M059J (cell line): ENCODE measurements at regions not wholly inside any gene's neighbourhood (a gene's known extent, or its start where the extent isn't known, plus 50 kb on each side); places are given as distances from the start of the nearest gene placed in this dataset.
"Not testable (repeated sequence)": the region's sequence is repeated elsewhere in the genome, so short reads cannot be mapped to it uniquely, and the experiment has no call there.

Experiments
- DNase-seq: peaks from one replicate; pipeline ENCODE4 v3.0.0-alpha.2; 2012; ENCODE audit warnings: low read depth

DNA sequence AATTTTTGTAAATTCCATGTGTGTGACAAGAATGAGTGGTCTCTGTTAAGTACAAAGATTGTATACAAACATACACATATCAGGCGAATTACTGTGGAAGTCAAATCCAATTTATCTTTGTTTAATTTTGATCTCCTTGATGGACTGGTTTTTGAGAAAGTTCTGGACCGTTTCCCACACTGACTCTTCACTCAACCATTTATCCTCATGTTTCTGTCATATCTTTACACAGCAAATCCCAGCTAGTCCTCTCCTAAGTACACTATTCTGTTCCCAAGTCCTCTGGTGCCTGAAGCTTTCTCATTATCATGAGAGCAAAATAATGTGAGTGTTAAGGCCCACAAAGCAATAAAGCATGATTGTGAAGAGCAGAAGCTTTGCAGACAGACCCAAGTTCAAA lies 189.9 kb downstream of the WNT5A start:
- no peak for DNase-seq

DNA sequence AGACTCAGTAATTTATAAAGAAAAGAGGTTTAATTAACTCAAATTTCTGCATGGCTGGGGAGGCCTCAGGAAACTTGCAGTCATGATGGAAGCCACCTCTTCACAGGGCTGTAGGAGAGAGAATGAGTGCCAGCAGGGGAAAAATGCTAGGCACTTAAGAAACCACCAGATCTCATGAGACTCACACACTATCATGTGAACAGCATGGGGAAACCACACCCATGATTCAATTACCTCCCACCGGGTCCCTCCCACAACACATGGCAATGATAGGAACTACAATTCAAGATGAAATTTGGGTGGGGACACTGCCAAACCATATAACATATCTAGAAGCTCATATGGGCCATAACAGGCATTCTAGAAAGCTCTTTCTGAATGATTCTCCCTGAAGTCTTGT lies 190.3 kb downstream of the WNT5A start:
- no peak for DNase-seq

DNA sequence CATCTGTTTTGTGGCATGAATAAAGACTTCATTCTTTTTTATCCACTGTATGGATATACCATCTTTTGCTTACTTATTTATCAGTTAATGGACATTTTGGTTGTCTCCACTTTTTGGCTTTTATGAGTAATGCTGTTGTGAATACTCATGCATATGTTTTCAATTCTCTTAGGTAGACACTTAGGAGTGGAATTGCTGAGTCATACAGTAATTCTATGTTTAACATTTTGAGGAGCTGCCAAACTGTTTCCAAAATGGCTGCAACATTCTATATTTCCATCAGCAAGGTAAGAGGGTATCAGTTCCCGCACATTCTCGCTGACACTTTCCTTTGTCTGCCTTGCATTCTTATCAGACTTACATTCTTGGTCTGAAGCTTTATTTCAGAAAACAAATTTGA lies 191.1 kb downstream of the WNT5A start:
- peak; percentile 40 for DNase-seq

DNA sequence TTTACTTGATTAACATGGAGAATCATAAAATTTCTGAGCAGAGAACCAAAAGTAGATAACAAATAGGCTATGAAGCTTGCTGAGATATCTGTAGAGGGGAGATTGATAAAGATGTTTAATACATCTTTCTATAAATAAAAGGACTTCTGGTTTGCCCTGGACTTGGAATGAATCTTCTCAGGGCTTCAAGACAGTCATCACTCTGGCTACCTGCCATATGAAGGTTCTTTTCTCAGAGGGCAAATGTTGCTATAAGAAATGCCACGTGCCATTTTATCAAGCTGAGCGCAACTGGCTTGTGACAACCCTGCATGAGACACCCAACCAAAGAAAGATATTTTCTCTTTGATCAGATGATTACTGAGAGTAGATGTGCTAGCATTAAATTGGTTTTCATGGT lies 192.5 kb downstream of the WNT5A start:
- peak; percentile 25 for DNase-seq

DNA sequence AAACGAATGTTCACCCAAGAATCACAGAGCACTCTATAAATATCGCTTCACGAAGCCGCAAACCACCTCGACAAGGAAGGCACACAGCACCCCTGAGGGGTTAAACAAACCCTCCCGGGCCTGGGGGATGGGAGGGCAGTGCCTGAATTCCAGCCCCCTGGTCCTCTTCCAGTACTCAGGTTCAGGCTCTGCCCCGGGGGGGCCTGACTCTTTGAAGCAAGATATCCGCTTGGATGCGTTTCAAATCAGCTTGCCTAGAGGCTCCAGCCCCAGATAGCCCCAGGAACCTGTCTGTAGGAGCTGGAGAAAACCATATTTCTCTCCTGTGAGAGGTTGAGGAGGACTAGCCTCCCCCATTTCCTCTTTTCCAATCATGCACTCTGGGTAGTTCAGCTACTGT lies 194.7 kb downstream of the WNT5A start:
- no peak for DNase-seq

DNA sequence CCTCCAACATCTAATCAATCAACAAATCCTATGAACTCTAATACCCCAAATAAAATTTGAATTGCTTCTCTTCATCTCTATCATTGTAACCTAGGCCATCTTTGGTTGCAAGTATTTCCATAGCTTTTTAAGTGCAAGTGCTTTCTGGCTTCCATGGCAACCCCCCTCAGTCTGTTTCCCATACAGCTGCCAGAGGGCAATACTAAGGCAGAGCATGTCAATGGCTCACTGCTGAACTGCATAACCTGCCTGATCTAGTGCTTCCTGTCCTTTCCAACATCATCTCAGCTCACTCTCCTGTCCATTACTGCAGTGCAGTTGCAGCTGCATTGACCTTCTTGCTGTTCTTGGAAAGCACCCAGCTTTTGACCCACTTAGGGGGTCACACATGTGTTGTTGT lies 198.4 kb downstream of the WNT5A start:
- DNase-seq: no peak

DNA sequence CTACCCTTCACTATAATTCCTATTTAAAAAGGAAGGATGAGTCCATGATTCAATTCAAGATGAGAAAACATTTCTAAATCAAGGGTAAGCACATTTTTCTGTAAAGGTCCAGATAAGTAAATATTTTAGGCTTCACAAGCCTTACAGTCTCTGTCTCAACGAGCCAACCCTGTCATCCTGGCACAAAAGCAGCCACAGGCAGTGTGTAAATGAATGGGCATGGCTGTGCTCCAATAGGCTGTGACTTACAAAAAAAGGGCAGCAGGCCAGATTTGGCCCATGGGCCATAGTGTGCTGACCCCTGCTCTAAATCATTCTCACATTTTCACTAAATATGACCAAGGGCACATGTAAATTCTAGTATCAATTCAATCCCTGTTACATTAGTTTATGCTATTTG lies 200.4 kb downstream of the WNT5A start:
- DNase-seq: no peak

DNA sequence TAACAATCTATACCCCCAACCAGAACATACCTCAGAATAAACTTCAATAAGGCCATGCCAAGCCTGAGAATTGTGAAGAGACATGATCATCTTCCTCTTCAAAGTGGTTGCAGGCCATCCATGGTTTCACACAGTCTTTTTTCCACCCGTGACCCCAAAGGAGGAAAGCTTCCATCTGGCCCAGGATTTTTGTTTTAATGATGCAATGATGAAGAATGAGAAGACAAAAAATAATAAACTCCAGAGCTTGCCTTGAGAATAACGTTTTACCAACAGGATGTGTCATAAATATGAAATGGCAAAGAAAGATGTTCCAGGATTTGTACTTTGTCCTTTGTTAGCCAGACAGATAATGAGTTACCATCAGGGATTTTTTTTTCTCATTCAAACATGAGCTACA lies 201.9 kb downstream of the WNT5A start:
- DNase-seq: no peak

DNA sequence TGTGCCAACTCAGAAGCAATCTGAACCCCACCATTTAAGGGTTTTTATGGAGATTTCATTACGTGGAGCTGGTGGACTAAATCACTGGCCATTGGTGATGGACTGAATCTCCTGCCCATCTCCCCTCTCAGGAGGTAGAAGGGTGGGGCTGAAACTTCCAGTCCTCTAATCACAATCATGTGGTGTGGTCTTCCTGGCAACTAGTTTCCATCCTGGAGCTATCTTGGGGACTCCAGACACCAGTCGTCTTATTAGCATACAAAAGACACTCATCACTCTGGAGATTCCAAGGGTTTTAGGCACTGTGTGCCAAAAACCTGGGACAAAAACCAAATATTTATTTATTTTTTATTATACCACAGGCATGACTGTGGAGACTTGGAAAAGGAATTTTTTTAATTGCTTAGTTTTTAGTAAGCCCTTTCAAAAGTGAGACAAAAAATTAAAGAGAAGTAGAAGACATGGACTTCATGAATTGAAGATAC lies 203.6 kb downstream of the WNT5A start:
- DNase-seq: peak; percentile 38

DNA sequence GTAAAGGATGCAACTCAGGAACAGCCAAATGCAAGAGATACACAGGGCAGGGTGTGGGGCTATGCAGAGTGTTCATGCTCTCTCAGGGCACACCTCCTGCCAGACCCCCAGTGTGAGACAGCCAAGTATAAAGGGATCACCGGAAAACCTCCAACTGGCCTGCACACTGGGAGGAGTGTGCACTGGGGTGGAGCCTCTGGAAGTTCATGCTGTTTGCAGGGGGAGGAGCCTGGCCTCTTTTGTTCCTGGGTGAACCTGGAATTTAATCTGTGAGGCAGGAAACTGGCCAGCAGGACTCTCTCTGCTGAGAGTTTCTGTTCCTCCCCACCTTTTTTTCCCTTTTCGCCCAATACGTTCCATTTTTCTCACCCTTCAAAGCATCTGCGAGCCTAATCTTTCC lies 204.1 kb downstream of the WNT5A start:
- DNase-seq: peak; percentile 14

DNA sequence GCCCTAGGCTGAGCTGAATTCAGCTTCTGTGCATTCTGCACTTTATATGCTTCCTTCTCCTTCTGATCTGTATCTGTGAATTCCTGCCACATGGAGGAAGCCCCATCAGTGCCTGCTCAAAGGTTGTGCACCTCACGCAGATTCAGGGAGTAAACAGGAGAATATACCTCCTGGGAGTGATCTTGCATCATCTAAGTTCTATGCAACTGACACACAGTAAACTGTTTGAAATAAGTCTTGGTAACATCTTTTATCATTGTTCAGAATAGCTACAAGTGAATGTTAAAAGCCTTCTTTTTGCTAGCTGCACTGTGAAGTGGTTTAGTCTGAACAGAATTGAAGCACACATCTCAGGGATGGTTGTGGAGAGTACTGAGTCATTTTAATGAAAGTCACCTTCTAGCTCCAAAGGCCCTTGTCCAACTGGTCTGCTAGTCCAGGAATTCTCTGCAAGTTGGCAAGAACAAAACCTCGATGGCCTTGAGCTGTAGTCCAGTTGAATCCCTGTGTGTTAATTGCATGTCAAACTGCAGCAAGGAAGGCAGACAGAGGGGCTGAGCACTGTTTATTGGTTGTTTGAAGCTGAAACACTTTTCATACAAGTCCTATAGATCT lies 215.0 kb downstream of the WNT5A start:
- DNase-seq: peak; percentile 18

DNA sequence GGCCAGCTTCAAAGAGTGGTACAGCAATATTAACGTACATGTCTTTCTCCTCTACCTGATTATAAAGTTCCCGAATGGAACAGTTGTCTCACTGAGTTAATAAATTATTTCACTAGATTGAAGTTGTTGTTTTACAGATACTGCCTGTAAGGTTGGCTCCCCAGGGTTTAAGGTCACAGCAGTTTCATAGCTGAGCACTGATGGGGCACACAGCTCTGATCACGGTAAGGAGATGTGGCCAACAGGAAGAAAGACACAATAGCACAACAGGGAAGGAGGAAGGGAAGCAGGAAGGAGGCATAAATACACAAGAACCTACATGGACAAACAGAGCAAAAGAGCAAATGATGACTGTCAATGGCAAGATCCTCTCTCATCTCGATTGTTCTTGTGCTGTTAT lies 215.6 kb downstream of the WNT5A start:
- DNase-seq: no peak

DNA sequence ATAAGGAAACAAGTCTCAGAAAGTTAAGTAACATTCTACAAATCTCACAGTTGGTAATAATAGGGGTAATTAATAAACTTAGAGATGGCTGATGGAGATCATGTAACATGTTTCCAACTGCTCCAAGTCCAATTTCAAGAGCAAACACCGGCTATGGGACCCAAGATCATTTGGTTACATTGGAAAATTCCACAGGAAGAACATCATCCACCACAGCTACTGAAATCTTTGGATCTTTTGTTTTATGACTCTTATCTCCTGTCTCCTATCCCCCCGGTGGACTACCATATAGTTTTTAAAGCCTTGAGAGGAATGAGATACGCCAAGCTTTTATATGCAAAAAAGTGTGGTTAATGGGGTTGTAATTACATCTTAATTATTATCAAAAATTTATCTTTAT lies 216.1 kb downstream of the WNT5A start:
- DNase-seq: peak; percentile 54

DNA sequence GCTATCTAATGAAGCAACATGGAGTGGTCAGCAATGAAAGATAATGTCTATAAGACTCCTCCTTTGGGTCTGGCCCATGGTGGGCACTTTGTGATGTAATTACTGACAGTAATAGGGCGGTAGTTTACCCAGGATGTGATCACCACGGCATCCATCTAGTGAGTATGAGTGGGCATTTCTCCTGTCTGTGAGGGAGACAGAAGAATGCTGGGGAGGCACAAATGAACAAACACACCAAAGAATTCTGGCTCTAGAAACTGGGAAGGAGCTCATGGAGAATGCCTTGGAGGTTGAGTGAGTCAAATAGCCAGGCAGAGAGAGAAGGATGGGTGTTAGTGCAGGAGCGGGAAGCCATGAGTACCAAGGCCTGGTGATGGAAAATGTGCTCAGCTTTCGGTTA lies 217.5 kb downstream of the WNT5A start:
- DNase-seq: no peak

DNA sequence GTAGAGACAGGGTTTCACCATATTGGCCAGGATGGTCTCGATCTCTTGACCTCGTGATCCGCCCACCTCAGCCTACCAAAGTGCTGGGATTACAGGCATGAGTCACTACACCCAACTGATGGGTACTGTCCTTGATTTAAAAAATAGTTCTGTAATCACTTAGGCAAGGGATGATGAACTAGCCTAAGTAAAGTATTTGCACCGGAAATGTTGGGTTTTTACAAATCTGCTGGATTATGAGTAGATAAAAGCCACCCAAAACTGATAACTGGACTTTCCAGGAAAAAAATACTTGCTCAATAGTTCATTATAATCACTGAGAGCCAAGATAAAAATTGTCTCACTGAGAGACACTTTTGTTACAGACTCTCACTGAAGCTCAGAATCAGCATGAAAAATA lies 218.0 kb downstream of the WNT5A start:
- DNase-seq: no peak

DNA sequence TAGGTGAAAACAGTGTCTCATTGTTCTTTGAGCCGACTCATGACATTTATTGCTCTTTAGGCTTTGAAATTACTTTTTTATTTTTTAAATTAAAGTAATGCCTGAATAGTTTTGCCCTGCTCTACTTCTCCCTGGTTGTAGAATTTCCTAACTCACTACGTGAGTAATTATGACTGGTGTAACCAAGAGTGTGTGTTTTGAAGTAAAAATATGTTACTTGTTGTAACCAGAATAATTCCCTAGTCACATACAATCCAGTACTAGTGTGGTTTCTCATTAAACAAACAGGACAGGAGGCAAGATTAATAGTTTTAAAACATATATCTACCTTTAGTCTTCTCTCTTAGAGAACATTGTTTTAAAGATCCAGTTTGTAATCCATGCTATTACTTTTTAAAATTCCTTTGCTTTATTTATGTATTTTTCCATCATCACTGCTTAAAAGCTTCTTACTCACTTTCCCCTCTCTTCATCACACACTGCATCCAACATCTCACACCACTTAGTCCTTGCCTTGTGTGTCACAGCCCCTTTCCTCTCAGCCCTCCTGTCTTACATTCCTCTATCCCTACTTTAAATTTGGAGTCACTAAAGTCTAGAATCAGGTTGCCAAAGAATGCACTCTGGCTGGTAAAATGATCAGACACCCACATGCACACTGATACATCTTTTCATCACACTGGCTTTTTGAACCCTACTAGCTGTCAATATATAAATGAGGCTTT lies 219.7 kb downstream of the WNT5A start:
- DNase-seq: peak; percentile 43

DNA sequence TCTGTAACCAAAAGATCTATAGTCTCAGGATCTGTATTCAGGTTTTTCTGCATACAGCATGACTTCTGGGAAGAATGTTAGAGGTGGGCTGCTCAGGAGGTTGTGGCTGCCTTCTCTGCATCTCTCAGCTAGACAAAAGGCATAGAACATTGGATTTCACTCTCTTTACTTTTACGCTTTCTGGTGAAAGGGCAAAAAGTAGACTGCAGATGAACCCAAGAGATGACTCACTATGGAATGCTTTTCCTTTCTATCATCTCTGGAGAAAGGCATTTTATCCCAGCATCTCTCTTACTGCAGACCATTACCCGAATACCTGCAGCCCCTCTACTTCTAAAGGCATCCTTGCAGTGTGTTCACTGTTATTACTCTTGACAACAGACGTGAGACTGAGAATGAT lies 222.2 kb downstream of the WNT5A start:
- peak; percentile 28 for DNase-seq

DNA sequence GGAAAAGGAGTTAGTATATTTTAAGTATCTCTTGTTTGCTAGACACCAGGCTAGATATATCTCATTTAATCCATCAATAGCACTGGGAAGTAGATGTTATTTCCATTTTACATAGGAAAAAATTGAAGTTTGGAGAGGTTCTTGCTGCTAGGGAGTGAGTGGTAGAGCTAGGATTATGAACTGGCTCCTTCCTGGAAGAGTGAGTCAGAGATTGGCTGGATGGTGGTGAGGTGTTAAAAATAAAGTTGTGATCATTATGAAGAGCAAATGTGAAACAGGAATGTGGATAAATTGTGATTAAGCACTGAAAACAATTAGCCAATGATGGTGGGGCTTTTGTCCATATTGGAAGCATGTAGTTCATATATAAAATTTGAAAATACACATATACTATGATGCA lies 234.2 kb downstream of the WNT5A start:
- peak; percentile 24 for DNase-seq

DNA sequence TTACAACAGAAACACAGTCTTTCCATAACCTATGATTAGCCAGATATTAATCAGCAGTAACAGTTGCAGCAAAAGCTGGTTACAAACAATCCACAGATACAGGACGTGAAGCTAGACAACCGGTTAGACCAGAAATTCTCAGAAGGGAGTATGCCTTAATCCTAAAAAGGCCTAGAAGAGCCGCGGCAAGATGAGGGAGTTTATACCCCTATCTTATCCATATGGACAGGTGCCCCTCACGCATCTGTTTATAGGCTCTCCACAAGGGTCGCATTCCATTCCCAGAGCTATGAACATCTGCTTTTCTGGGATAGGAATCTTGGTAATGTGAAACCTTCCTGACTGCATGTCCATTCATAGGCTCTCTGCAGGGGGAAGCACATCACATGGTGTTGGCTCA lies 237.9 kb downstream of the WNT5A start:
- DNase-seq: not testable (repeated sequence)

DNA sequence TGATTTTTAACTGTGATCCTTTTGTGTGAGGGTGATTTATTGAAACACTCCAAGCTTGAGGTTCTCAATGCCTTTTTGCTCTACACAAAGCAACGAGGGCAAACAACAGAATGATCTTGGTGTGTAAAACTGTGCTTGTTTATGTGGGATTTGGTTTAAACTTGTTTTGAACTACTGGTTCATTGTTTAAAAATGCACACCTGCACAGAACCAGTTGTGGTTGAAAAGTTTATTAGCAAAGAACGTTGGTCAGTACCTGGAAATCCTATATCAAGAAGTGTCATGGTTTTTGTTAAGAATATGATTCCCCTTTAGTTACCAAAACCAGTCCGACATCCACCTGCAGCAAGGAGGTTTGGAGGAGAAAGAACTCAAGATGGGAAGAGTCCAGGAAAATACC lies 239.4 kb downstream of the WNT5A start:
- peak; percentile 22 for DNase-seq

DNA sequence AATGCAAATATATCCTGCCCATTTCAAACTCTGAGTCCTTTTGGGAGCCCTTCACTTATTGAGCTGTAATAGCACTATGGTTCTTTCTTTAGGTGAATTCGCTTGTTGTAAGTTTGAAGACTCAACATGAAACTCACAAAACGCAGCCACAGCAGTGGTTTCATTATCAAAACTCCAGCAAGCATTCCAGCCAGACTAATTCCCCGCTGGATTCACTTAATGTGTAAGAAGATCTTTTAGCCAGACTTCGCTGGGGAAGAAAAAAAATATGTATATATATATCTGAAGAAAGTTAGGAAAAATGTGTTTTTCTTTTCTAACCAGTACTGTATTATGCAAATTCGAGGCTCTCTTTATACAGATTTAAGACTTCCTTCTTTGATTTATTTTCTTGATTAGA lies 241.1 kb downstream of the WNT5A start:
- no peak for DNase-seq

DNA sequence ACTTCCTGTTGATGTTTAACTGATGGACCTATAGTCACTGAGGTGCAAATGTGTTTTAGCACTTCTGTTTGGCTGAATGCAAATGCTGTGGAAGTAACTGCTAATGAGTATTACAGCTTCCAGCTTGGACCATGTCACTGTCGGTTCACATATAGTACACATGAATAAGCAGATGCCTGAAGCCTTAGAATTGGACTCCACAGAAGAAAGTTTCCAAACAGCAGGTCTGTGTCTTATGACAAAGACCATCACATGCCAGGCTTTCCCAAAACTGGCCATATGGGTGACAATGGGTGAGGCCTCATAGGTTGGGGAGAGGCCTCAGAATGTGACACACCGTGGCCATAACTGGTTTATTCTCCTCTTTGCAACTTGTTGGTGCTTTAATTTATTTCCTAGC lies 241.8 kb downstream of the WNT5A start:
- DNase-seq: no peak

DNA sequence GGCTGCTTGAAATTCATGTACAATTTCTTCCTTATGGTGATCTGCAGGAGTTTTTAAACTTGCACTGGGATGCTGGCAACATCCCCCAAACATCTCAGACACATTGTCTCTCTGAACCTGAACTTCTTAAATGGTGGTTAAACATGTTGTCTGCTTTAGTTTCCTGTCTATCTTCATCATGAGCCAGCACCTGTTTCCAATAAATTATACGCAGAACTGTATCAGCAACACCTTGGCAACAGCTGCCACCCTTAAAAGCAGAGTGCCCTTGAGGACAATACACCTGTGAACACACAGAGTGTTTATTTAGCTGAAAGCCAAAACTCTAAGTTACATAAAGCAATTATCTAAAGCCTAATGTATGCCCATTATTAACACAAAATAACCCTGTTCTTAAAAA lies 242.9 kb downstream of the WNT5A start:
- DNase-seq: no peak

DNA sequence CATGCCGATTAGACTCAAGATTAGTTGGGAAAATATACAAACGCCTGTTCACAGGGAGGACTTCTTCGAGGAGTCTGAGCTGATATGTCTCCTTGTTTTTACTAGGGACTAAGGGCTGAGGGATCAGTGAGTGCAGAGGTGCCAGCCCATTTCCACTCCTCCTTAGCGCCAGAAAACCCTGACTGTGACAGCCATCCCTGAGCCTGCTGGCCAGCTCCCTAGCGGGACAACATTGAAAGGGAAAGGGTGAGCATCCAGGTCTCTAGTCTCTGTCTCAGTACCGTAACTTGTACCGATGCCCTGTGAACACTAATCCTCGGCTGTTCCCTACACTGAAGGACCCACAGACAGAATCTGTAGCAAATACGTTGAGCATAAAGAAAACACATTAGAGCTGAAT lies 243.4 kb downstream of the WNT5A start:
- DNase-seq: no peak
